NOMO-1 treated with DMSO at 0.1 percent for 48 hours (cell line): ENCODE measurements at regions not wholly inside any gene's neighbourhood (a gene's known extent, or its start where the extent isn't known, plus 50 kb on each side); places are given as distances from the start of the nearest gene placed in this dataset.
A peak's percentile ranks its signal among the peaks of the same experiment; 100 is the strongest.
"Not testable (repeated sequence)": the region's sequence is repeated elsewhere in the genome, so short reads cannot be mapped to it uniquely, and the experiment has no call there.

ENCODE experiments used
- DNase-seq: peaks from one replicate; lab custom pipeline; 2025; ENCODE audit not compliant: unreplicated experiment; lab: John Stamatoyannopoulos, UW

DNA sequence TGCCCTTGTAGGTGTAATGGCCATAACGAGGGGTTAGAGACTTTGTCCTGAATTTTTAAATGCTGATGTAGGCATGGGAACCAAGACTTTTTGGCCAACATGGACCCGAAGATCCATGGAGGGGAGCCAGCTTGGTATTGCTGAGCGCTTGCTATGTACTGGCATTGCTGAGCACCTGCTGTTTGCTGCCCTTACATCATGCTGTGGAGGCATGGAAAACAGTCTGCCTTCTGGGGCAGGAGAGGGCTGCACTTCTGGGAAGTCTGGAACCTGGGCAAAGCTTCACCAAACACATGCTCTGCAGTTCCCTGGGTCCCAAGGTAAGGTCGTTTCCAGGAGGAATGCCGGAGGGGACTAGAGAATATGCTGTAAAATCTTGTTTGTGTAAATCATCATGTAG lies 86.3 kb upstream of the CNIH3 start:
- DNase-seq = no peak

DNA sequence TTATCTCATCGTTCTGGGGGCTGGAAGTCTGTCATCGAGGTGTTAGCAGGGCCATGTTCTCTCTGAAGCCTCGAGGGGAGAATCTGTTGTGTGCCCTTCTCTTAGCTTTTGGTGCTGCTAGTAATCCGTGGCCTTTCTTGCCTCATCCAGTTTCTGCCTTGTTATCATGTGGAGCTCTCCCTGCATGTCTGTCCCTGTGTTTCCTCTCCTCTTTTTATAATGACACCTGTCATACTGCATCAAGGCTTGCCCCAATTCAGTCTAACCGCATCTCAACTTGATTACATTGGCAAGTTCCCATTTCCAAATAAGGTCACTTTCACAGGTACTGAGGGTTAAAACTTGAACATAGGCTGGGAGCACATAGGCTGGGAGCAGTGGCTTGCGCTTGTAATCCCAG lies 82.6 kb upstream of the CNIH3 start:
- DNase-seq = no peak

DNA sequence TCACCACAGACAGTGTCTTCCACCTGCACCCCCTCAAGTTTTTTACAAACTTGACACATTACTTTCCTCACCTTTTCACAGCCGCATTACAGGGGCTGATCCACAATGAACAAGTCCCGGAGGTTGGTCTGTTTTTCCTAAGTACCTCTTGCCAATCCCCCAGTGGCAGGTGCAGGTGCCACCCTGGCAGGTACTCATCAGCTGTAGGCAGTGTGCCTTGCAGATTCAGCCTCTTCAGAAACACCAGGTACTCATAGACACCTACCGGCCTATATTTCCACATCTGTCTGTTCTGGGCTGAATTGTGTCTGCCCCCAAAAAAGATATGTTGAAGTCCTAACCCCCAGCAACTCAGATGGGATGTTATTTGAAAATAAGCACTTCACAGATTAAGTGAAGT lies 81.4 kb upstream of the CNIH3 start:
- DNase-seq = no peak

DNA sequence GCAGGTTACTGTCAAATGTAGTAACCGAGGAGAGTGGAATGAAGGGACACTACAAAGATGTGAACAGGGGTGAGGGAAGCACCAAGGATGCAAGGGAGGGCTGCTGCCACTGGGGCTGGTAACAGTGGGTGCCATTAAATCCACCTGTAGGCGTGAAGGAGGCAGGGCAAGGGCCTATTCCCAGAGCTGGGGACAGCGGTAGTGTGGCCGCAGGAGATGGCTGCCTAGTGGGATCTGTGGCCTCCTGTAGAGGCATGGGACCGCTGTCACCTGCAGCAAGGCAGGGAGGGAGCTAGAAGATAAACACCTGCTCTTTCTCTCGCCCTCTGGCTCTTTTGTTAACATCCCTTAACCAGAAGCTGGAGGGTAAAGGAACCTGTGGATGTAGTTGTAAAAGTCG lies 80.5 kb upstream of the CNIH3 start:
- no peak for DNase-seq

DNA sequence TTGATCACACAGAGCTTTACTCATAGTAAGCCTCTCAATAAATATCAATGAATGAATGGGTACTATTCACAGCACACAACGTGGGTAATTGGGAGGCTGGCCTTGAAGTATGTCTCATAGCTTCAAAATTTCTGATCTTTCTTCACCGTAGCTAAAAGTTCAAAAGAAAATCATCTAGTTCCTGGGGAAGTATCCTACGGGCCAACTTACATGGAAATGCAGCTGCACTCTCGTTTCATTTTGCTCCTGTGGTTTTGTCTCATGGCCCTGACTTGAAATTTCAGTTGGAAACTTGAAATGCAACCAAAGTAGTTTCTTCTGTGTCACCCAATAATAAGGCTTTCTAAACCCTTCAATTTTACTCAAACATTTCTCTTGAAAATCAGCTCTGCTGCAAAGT lies 76.1 kb upstream of the CNIH3 start:
- DNase-seq = peak; percentile 34

DNA sequence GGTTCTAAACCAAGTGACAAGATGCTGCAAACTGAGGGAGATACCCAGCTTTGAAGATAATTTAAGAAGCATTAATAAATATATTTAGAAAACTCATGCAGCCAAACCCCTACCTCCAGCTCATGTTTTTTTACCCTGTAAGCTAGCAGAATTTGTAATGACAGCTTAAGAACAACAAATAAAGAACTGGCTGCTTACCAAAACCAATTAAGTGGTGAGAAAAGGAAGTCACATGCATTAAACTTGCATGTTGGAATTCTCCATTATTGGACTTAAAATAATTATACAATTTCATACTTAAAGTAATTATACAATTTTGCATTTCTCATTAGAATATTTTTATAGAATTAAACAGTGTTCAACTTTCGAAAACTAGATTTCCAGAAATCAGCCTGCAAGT lies 75.6 kb upstream of the CNIH3 start:
- DNase-seq = peak; percentile 35

DNA sequence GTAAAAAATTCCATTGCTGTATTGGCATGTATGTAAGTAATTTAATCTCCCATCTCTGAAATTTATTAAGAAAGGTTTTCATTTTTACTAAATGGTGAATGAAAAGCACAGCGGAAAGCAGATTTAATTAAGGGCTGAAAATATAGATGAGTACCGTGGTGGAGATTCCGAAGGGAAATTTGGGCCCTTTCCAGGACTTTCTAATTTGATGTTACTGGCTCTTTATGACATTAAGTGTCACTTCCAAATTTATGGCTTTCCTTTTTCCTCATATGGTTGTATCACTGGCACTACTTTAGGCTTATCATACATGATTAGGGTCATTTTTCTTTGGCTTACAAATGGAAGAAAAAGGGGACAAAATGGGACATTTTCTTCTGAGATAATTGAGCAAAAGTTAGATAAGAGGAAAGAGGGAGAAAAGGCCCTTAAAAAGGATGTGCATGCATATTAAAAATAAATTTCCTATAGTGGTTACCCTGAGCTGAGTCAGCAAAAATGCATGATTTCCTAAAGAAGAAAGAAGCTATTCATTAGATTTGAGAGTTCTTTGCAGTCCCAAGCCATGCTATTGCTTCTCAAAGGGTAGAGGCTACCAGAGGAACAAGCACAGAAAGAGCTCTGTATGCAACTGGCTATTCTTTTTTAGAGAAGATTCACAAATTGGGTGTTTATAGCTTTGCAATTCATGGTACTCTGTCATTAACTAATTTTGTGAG lies 74.9 kb upstream of the CNIH3 start:
- DNase-seq = no peak

DNA sequence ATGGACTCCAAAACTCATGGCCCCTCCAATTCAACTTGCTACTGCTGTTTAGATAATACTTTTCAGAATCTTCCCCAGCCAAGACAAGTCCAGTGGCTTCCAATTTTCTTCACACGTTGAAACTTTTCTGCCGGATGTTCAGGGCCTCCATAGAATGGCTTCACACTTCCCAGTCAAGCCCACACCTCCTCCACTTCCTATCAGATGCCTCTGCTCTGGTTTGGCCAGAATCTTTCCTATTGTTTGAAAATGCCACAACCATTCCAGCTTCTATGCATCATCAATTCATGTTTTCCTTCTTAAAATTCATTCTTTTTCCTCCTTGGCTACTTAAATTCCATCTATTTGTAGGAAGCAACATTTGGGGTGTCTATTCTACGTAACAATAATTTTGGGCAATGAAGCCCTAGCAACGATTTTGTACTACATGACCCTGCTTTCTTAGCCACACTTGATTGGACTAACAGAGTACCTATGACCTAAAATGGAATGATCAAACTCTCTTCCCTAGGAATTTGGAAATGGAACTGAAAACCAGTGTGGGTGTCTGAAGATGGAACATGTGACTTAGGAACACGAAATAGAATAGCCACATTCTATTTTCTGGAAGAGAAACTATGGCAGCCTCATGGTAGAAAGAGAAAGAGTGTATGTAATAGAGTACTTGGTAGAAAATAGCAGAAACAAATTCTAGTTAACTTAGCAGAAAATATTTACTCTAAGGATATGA lies 74.1 kb upstream of the CNIH3 start:
- no peak for DNase-seq

DNA sequence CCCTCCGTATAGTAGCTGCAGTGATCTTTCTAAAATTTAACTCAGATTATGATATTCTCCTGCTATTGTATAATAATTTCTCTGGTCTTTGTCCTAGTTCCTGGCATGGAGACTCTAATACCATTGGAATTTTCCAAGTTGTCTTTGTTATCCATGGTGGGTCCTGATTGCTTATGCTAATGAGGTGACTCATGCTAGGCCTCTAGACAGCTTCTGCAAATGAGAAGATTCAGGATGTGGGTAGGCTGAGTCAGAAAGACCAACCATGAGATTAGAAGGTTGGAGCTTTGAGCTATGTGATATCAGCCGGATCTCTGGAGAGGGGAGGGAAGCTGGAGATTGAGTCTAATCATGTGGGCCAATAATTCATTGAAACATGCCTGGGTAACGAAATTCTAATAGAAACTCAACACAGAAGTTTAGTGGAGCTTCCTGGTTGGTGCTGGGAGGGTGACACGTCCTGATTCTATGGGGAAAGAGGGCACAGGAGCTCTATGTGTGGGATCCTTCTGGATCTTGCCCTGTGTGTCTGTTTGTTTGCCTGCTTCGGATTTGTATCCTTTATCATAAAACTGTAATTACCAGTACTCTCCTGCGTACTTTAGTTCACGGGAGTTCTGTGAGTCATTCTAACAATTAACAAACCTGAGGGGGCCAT lies 73.2 kb upstream of the CNIH3 start:
- peak; percentile 91 for DNase-seq

DNA sequence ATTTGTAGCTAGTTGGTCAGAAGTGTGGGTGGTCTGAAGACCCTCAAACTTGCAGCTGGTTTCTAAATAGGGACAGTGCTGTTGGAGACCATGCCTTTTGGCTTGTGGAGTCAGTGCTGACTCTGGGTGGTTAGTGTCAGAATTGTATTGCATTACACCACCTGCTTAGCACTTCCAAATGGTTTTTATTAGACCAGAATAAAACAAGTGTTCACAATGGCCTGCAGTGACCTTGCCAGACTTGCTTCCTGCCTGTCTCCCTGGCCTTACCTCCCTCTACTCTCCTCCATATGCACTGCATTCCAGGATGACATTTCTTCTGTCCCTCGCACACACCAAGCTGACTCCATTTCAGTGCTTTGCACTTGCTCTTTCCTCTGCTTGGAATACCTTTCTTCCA lies 72.7 kb upstream of the CNIH3 start:
- no peak for DNase-seq

DNA sequence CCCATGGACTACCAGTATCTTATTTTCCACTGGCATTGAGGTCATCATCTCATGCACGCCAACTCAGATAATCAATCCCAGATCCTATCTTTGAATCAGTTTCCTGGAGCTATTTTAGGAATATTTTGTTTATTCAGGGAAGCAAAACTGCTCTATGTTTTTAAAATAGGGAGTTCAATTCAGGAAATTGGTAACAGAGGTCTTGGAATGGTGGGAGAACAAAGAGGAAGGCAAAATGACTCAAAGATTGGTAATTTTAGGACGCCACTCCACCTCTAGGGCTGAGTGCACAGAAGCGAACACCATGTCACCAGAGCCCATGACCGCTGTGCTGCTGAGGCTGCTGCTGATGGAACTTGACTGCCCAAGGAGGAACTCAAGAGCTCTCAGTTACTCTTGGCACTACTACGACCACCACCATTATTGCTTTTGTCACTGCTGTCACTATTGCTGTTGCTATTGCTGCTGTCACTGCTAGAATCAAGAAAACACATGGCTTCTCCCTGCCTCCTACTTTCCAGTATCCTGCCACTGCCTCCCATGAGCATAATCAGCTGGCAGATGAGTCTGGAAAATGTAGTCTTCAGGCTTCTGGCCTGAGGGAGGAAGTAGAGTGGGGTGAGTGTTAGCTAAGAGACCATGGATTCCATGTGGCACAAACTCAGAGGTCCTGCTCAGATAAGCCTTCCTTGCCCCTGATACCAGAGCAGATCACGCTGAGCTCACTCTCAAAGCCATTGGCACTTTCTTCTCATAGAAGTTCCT lies 71.6 kb upstream of the CNIH3 start:
- no peak for DNase-seq

DNA sequence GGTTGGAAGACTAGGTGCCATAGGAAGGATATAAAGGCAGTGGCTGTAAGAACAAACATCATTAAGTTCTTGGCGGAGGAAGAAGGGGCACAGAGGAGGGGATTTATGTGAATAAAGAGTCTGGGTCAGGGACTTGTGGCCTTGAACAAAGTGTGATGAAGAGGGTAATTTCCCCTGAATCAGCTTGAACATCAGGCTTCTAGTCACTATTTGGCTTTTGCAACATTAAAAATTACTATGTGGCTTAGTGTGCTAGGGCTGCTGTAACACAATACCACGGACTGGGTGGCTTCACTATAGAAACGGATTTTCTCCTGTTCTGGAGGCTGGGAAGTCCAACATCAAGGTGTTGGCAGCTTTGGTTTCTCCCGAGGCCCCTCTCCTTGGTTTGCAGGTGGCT lies 70.5 kb upstream of the CNIH3 start:
- no peak for DNase-seq

DNA sequence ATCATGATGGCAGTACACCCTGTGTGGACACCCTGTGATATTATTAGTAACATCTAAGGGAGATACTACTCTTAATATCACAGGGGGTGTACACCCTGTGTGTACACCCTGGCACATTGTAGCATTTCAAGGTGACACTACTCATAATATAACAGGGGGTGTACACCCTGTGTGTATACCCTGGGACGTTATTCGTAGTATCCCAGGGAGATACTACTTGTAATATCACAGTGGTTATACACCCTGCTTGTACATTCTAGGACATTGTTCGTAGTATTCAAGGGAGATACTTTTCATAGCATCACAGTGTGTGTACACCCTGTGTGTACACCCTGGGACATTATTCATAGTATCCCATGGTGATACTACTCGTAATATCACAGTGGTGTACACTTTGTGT lies 67.4 kb upstream of the CNIH3 start:
- no peak for DNase-seq

DNA sequence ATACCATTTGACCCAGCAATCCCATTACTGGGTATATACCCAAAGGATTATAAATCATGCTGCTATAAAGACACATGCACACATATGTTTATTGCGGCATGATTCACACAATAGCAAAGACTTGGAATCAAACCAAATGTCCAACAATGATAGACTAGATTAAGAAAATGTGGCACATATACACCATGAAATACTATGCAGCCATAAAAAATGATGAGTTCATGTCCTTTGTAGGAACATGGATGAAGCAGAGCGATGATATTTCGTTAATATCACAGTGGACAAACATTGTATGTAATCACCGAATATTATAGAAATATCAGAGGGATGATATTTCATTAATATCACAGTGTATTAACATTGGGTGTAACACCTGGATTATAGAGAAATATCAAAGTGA lies 64.9 kb upstream of the CNIH3 start:
- DNase-seq = not testable (repeated sequence)

DNA sequence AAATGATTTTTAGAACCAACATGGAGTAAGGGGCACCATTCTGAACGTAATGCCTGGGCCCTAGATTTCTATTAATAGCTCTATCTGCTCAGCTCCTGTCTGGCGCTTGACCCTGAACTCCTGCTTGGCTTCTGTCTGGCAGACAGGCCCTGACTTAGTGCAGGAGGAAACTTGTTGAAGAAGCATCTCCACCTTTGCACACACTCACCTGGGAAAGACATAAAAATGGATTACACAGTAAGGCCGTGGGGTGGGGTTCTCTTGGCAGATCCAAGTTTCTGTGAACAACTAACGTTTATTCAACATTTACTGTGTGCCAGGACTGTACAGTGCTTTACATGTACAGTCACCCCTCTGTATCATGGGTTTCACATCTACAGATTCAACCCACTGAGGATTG lies 62.1 kb upstream of the CNIH3 start:
- DNase-seq = no peak

DNA sequence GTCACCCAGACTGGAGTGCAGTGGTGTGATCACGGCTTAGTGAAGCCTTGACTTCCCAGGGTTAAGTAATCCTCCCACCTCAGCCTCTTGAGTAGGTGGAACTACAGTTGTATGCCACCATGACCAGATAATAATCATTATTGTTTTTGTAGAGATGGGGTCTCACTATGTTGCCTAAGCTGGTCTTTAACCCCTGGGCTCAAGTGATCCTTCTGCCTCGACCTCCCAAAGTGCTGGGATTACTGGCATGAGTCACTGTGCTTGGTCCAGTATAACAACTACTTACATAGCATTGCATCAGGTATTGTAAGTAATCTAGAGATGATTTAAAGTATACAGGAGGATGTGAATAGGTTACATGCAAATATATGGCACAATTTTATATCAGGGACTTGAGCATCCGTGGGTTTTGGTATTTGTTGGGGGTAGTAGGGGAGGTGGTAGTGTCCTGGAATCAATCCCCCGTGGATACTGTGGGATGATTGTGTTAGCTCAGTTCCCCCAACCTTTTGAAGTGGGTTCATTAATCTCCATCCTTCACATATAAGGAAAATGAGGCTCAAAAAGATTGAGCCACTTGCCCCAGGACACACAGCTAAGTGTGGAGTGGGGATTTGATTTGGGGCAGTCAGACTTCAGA lies 61.4 kb upstream of the CNIH3 start:
- no peak for DNase-seq

DNA sequence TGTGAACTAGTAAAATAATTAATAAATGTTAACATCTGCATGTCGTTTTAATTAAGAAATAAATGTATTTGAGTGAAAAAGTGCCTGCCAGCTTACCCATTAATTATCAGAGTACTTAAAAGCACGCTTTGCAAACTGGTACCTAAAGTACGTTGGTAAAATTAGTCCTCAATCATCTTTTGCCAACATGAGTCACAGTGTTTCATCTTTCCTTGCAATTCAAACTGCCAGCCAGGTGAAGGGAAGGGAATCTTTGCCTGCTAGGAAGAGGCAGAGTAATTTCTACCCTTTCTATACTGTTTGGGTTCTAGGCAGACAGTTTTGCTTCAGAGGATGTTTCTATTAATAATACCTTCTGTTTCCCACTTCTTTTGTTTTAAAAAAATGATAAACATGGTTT lies 57.2 kb upstream of the CNIH3 start:
- no peak for DNase-seq

DNA sequence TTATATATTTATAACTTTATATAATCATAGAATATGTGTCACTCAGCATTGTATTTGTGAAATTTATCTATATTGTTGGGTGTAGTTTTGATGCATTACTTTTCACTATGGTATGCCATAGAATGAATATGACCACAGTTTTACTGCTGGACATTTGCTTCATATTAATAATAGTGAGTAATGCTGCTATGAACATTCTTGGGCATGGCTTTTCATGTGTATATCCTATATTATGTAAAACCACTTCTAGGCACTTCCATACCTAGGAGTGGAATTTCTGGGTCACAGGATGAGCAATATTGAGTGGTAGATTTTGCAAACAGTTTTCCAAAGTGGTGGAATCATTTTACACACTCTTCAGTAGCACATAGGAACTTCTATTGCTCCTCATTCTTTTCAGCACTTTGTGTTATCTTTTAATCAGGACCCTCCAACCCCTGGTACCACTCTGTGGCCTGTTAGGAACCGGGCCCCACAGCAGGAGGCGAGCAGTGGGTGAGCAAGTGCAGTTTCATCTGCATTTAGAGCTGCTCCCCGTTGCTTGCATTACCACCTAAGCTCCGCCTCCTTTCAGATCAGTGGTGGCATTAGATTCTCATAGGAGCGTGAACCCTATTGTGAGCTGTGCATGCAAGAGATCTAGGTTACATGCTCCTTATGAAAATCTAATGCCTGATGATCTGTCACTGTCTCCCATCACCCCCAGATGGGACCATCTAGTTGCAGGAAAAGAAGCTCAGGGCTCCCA lies 56.0 kb upstream of the CNIH3 start:
- DNase-seq = no peak

DNA sequence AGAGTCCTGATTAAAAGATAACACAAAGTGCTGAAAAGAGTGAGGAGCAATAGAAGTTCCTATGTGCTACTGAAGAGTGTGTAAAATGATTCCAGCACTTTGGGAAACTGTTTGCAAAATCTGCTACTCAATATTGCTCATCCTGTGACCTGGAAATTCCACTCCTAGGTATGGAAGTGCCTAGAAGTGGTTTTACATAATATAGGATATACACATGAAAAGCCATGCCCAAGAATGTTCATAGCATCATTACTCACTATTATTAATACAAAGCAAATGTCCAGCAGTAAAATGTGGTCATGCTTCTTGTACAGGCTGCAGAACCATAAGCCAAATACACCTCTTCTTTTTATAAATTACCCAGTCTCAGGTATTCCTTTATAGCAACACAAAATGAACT lies 53.2 kb upstream of the CNIH3 start:
- DNase-seq = not testable (repeated sequence)

DNA sequence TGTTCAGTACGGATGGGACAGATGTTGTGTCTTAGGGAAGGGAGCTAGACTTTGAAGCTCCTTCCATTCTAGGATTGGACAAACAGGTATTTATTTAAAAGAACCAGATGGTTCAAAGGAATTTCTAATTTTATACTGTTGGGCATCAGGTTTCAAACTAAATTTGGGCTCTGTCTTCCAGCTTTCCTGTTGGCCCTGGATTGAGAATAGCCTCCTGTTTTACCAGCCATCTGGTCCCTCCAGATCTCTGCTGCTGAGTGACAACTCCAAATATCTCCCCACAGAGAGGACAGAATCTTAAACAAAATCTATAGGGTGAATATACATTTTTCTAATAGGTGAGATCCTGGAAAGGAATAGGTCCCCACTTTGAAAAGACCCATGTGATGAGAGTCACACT lies 52.5 kb upstream of the CNIH3 start:
- DNase-seq = no peak
